GM12878 (cell line): ENCODE measurements at regions not wholly inside any gene's neighbourhood (a gene's known extent, or its start where the extent isn't known, plus 50 kb on each side); places are given as distances from the start of the nearest gene placed in this dataset.

Source experiments
- CBX5 ChIP-seq: sonication (generic); IDR thresholded peaks from 2 replicates; pipeline ENCODE4 v1.6.1; 2016; ENCODE audit warnings: low read depth, moderate library complexity, mild to moderate bottlenecking, inconsistent platforms
- E2F8 ChIP-seq: fragments of 450-650 bp; IDR thresholded peaks from 2 replicates; pipeline ENCODE4 v1.6.1; 2018; ENCODE audit warnings: mild to moderate bottlenecking, low read depth, moderate library complexity; ENCODE audit not compliant: partially characterized antibody
- HCFC1 ChIP-seq: fragments of 150-350 bp; IDR thresholded peaks from 2 replicates; pipeline ENCODE4 v1.6.1; 2014; ENCODE audit warnings: low read length
- NKRF ChIP-seq: fragments of 450-650 bp; conservative IDR thresholded peaks from 2 replicates; pipeline ENCODE4 v1.6.1; 2017; ENCODE audit warnings: mild to moderate bottlenecking, moderate library complexity
- PBX3 ChIP-seq: IDR thresholded peaks from 2 replicates; pipeline ENCODE4 v1.6.1; 2011; ENCODE audit warnings: mild to moderate bottlenecking, low read depth, low read length, moderate library complexity; ENCODE audit not compliant: insufficient replicate concordance
- RELA ChIP-seq: fragments of 450-650 bp; IDR thresholded peaks from 2 replicates; pipeline ENCODE4 v1.8.0; 2014; ENCODE audit warnings: borderline replicate concordance; ENCODE audit not compliant: partially characterized antibody
- RUNX3 ChIP-seq: IDR thresholded peaks from 2 replicates; pipeline ENCODE4 v1.6.1; 2012; ENCODE audit warnings: low read length, inconsistent platforms
- SREBF2 ChIP-seq: IDR thresholded peaks from 2 replicates; pipeline ENCODE4 v1.6.1; 2012; ENCODE audit warnings: mild to moderate bottlenecking, low read length
- YY1 ChIP-seq: IDR thresholded peaks from 2 replicates; pipeline ENCODE4 v1.6.1; 2011; ENCODE audit warnings: low read depth, mild to moderate bottlenecking, low read length
- ZBTB33 ChIP-seq: fragments of 450-650 bp; IDR thresholded peaks from 2 replicates; pipeline ENCODE4 v1.6.1; 2017; ENCODE audit warnings: mild to moderate bottlenecking
- ZNF207 ChIP-seq: fragments of 450-650 bp; IDR thresholded peaks from 2 replicates; pipeline ENCODE4 v1.6.1; 2014; ENCODE audit warnings: antibody characterized with exemption, mild to moderate bottlenecking, borderline replicate concordance
- ZNF592 ChIP-seq: fragments of 450-650 bp; IDR thresholded peaks from 2 replicates; pipeline ENCODE4 v1.6.1; 2017; ENCODE audit warnings: mild to moderate bottlenecking, moderate library complexity

- TF ChIP-seq ZNF592 (no peak), ZBTB33 (no peak), CBX5 (no peak), SREBF2 (no peak), YY1 (no peak), PBX3 (no peak), RUNX3 (no peak), HCFC1 (no peak), RELA (no peak), E2F8 (no peak), ZNF207 (no peak), NKRF (no peak)
- TF ChIP-seq, all 136 proteins: peak for 0
These were observed 491.1 kb downstream of the BRINP3 start (continued) for GRCh38 chr1:189986516-189986915.
